ENCODE measurements at regions not wholly inside any gene's neighbourhood (a gene's known extent, or its start where the extent isn't known, plus 50 kb on each side); places are given as distances from the start of the nearest gene placed in this dataset.
"Not testable (repeated sequence)": the region's sequence is repeated elsewhere in the genome, so short reads cannot be mapped to it uniquely, and the experiment has no call there.

GRCh38 chr4:49219489-49220225, 233.6 kb downstream of the CWH43 start:
- not testable (repeated sequence) for TF ChIP-seq EZH2 (IDR thresholded peaks at IDR 0.05; ENCODE audit: borderline replicate concordance); CTCF (IDR thresholded peaks at IDR 0.05; ENCODE audit: poor library complexity)

Measured in hepatocyte (in vitro differentiated cells).